NCI-H1436 treated with DMSO at 0.1 percent for 48 hours (cell line): ENCODE measurements at regions not wholly inside any gene's neighbourhood (a gene's known extent, or its start where the extent isn't known, plus 50 kb on each side); places are given as distances from the start of the nearest gene placed in this dataset.

Experiments used
- DNase-seq: peaks from one replicate; lab custom pipeline; 2025; lab: John Stamatoyannopoulos, UW

- DNase-seq: no peak
Measured at GRCh38 chr2:121165038-121165542, 119.9 kb downstream of the TFCP2L1 start.
